ENCODE measurements at regions not wholly inside any gene's neighbourhood (a gene's known extent, or its start where the extent isn't known, plus 50 kb on each side); places are given as distances from the start of the nearest gene placed in this dataset.
A peak's percentile ranks its signal among the peaks of the same experiment; 100 is the strongest.

DNA sequence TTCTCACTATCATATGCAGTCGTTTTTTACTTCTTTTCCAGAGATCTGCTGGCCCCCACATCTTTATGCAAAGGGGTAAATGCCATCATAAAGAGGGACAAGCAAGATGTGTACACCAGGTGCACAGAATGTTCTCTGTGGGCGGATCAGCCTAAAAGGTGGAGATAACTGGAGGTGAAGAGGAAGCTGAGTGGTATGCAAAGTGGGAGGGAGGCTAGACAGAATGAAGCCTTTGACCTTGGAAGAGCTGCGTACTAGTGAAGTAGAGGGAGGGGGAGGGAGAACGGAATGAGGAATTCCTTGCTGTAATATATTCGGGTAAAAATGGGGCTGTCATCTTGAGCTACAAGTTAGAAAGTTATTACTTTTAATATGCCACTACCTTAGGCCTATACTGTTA lies 287.5 kb upstream of the VRK2 start:
- peak in 3 of 42 donors; percentile 2 to 35 (median 9) for DNase-seq
- intact Hi-C loops (cut with DNase I), result loop anchor here (10.0 kb wide), 1 partner anchor 666 kb away; no protein-coding TSS in a partner anchor

DNA sequence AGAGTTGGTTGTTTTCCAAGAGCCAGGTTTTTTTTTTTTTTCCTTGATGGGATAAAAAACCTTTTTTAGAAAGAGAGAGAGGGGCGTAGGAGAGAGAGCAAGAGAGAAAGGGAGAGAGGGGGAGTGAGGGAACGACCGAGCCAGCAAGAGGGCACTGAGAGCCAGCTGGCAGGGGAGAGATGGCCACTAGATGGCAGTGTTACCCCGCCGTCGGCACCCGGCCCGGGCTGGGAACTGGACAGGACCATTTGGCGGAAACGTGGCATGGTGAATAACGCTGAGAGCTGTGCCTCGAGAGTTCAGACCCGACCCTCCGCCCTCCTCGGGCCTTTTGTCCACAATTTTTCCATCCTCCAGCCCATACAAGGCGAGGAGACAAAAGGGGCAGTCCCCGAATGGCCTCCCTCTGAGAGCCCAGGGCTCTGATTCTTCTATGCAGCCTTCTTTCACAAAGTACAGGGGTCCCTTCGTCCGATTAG lies 286.7 kb upstream of the VRK2 start:
- peak; percentile 78 to 98 (median 94) for DNase-seq
- intact Hi-C loops (cut with DNase I), result loop anchor here (10.0 kb wide), 1 partner anchor 665 kb away; no protein-coding TSS in a partner anchor

DNA sequence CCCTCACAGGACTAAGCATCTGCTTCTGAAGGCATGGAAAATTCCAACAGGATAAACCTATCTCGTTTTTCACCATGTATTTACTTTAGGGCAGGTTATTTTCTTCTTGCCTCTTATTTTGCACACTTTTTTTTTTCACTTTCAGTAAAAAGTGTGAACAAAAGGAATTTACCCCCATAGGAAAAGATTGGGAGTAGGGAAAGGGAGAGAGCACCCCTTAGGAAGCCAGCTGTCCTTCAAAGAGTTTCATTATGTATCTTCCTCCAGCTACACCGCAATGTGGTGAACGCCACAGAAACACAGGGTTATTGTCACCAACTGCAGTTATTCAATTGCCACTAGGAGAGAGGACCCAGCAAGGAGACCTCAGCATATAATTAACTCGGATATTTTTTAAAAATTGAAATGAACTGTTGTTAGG lies 286.2 kb upstream of the VRK2 start:
- intact Hi-C loops (cut with DNase I), result no loop called here
- peak in 14 of 42 donors; percentile 7 to 61 (median 32) for DNase-seq

DNA sequence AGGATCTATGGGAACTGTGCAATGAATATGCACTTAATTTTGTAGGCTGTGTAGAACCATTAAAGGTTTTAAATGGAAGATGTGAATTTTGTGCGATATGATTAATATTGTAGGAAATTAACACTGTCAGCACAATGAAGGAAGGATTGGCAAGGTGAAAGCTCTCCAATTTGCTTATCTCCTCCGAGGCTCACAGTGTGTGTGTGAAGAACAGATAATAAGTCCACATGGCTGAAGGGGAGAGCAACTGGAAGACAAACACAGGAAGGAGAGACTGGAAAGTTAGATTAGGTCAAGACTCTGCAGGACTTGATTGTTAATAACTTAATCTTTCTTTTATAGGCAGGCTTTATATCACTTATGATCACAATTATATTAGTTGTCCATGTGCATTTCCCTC lies 269.7 kb upstream of the VRK2 start:
- intact Hi-C loops (cut with DNase I), result no loop called here
- DNase-seq, result no peak

DNA sequence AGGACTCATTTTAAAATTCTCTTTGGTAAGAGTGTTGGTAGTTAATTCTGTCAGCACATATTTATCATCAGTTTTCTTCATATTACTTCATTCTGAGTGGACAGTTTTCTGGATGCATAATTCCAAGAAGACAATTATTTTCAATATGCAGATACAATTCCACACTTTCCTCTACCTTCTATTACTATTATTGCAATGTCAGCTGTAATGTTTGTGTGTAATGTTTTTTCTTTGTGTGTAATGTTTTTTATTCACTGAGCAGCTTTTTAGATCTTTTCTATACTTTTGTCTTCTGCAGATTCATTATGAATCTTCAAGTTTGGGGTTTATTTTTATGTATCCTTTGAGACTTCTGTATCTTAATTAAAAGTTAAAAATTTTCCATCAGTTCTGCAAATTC lies 264.0 kb upstream of the VRK2 start:
- no peak for DNase-seq
- intact Hi-C loops (cut with DNase I), result no loop called here

DNA sequence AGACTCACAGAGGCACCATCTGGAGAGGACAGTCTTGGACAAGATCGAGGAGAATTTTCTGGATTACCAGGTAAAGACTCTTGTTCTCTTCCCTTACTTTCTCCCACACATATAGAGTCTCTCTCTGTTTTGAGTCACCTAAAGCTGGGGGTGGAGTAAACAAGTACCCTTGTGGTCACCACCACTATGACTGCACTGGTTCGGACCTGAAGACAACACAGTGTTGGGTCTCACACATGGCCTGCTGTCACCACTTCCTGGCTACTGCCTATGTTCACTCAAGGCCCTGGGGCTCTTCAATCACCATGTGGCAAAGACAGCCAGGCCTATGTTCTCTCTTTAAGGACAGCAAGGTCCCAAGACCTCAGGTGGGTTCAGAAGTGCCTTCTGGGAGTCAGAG lies 253.3 kb upstream of the VRK2 start:
- intact Hi-C loops (cut with DNase I), result no loop called here

DNA sequence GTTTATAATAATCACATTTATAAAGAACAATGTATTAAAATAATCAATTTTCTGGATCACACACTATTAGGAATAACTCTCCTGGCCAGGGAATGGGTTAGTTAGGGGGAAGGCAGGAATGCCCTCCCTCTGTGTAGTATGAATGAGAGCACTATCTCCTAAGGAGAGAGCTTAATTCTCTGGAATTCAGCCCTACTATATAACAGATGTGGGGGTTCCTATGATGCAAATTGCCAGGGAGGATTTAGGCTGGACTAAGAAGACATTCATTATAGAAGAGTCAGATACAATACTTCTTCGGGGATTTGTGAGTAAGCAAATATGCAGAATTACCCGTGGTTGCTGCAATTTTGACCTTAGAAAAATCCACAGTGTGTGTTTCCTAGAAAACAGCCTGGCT lies 250.1 kb upstream of the VRK2 start:
- intact Hi-C loops (cut with DNase I), result no loop called here
- no peak for DNase-seq

More for the DNA sequence above, 253.3 kb upstream of the VRK2 start:
- DNase-seq, result no peak

DNA sequence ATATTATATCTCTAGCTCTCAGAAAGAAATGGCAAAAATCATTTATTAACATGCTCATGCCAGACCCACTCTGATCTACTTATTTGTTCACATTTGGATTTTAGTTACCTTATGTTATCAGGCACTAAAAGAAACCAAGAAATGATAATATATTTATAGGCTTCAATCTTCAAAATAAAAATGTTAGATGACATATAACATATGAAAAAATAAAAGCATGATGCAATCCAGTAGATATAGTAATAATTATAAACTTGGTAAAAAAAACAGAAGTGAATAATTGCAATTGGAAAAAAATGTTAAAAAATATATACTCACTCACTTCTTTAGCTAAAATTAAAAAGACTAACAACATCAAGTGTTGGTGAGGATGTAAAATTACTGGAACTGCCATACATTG lies 248.3 kb upstream of the VRK2 start:
- DNase-seq, result no peak
- intact Hi-C loops (cut with DNase I), result no loop called here

DNA sequence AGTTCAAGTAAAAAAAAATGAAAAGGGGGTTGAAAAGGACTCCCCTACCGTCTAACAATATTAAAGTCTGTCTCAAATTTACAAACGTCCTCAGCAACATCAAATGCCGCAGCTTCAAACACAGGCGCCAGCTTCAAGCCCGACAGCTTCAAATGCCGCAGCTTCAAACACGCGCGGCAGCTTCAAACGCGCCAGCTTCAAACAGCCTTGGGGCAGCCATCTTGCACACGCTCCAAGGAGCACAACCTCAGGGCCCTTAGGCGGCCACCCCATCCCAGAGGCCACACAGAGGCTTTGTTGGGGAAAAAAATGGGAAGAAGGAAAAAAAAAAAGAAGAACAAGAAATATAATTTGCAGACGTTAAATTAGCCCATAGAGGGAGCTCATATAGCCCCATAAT lies 244.4 kb upstream of the VRK2 start:
- no peak for DNase-seq
- intact Hi-C loops (cut with DNase I), result no loop called here

DNA sequence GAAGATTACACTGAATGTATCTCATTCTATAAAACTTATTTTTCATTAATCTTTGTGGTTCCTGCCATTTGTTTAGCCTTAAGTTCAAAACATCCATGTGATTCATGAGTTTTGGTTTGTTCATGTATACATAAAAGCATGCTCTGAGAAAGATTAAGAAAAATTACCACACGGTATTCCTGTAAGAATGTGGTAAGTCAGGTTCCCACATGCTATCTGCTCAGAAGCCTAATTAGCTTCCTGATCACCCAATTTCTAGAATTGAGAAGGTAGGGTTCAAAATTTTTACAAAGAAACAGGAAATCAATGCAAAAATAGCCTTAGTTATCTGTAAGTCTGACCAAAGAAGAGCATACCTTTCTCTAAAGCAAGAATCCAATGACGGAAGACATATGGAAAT lies 241.6 kb upstream of the VRK2 start:
- intact Hi-C loops (cut with DNase I), result no loop called here

DNA sequence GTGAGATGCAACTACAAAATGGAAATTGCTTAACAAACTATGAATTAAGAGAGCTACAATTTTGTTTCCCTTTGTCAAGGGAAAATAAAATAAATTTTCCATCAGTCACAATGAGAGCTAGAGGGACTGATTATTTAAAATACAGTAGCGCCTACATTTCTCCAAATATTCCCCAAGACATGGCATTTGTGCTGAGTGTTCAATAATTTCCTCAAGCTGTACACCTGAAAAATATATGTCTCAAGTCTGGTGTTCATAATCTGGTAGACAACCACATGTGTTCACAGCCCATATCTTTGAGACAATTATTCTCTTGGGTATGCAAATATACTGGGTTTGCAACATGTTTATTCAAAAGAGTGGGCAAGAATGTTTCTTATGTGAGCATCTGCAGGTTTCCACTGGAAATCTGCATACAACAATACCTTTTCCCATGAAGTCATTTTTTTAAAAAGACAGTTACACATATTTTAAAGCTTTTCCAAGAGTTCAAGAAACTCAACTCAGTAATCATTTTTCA lies 240.1 kb upstream of the VRK2 start:
- no peak for DNase-seq
- intact Hi-C loops (cut with DNase I), result no loop called here

More for the DNA sequence above, 241.6 kb upstream of the VRK2 start:
- no peak for DNase-seq

DNA sequence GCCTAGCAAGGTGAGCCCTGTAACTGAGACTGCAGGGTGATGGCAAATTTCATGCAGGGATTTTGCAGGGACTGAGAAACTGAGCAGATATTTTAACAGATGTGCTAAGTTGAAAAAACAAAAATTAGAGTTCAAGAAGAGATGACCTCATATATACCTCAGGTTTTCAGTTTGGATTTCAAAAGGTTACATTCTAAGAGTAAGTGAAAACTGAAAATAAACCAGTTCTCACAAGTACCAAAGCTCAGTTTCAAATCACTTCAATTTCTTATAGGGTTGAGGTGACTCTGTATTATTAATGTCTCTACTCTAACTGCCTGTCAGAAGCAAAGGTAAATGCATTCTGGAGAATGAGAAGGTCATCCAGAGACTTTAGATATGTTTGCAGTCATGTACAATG lies 237.4 kb upstream of the VRK2 start:
- intact Hi-C loops (cut with DNase I), result no loop called here
- DNase-seq, result no peak

DNA sequence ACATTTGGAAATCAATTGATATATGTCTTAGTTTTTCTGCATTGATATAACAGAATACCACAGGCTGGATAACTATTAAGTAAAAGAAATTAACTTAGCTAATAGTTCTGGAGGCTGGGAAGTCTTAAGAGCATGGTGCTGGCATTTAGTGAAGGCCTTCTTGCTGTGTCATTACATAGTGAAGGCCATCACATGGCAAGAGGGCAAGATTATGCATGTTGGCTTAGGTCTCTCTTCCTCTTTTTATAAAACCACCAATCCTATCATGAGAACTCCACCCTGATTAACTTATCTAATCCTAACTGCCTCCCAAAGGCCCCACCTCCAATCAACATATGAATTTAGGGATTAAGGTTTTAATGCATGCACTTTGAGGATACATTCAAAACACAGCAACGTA lies 225.5 kb upstream of the VRK2 start:
- intact Hi-C loops (cut with DNase I), result no loop called here
- no peak for DNase-seq

DNA sequence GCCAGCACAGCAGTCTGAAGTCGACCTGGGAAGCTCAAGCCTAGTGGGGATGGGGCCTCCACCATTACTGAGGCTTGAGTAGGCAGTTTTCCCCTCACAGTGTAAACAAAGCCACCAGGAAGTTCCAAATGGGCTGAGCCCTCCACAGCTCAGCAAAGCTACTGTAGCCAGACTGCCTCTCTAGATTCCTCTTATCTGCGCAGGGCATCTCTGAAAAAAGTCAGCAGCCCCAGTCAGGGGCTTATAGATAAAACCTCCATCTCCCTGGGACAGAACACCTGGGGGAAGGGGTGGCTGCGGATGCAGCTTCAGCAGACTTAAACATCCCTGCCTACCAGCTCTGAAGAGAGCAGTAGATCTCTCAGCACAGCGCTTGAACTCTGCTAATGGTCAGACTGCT lies 218.4 kb upstream of the VRK2 start:
- intact Hi-C loops (cut with DNase I), result no loop called here
- no peak for DNase-seq

DNA sequence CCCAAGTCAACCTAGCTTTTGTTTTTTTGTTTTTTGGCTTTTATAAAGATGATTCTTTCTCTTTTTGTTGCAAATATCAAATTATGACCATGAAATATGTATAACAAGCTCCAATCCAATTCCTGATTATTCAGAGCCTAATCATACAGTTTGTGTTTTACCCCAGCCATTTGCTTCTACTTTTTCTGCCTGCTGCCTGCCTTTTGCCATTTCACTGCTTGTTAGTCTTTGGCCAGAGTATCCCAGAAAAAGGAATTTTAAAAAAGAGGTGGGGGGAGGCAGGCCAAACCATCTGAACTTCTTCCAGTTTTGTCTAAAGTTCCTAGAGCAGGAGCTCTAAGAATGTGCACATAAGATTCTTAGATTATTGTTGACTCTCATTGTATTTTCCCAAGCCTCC lies 211.9 kb upstream of the VRK2 start:
- intact Hi-C loops (cut with DNase I), result no loop called here
- no peak for DNase-seq

DNA sequence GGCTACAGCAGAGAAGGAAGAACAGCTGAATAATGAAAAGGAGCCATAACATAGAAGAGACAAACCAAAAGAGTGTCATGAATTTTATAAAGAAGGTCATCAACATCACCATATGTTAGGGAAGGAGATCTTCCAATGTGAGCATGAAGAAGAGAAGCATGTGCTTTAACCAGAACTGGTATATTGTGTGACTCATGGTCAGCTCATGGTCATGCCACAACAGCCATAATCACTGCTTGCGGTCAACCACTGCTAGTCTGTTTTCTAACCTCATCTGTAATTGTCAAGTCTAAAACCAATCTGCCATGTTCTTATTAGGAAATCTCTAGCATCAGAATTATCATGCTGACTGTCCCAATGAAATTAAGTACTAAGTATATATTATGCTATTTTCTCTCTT lies 204.1 kb upstream of the VRK2 start:
- DNase-seq, result no peak
- intact Hi-C loops (cut with DNase I), result no loop called here

DNA sequence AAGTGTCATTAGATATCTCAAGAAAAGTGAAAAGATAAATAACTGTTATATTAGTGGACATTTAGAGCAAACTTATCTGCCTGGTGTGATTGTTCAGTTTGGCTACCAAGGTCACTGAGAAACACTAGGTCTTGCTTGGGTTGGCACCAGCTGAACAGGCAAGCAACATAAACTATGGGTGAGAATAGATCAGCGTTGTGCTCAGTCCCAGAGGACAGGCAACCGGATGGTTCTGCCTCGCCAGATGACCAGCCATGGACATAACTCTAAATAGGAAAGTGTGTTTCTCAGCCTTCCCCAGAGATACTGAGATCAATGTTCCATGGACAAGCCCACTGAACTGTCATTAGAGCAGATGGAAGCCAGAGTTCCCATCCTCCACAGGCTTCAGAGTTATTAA lies 203.4 kb upstream of the VRK2 start:
- intact Hi-C loops (cut with DNase I), result no loop called here
- DNase-seq, result no peak

DNA sequence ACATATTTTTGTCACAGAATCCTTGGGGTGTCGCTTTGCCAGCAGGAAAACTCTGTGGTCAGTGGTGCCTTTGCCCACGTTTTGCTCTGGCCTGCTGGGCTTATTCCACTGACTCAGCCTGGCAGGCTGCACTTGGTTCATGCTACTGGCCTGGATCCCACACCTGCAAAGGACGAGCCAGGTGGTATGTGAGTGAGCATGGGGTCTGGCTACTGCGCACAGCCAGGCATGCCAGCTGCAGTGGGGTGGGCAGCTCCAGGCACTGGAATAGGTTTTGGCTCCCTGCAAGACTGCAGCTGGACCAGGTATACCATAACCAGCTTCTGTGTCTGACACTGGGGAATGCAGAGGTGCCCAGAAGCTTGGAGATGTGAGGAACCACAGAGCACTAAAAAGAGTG lies 197.9 kb upstream of the VRK2 start:
- no peak for DNase-seq
- intact Hi-C loops (cut with DNase I), result no loop called here

DNA sequence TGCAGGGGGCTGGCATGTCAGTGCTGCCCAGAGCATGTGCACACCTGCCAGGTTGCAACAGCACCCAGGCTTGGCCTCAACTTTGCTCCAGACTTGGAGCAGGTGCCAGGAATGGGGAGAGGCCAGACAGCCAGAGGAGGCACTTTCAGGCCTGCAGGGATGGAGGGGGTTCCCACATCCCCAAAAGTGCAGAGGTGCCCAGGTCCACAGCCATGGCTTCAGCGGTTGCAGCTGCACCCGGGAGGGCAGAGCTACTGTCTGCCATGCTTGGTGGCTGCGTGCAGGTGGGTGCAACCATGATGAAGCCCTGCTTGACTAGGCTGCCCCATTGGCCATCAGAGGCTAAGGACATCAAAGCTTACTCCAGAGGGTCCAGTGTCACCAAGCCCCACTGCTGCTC lies 196.8 kb upstream of the VRK2 start:
- no peak for DNase-seq
- intact Hi-C loops (cut with DNase I), result no loop called here

DNA sequence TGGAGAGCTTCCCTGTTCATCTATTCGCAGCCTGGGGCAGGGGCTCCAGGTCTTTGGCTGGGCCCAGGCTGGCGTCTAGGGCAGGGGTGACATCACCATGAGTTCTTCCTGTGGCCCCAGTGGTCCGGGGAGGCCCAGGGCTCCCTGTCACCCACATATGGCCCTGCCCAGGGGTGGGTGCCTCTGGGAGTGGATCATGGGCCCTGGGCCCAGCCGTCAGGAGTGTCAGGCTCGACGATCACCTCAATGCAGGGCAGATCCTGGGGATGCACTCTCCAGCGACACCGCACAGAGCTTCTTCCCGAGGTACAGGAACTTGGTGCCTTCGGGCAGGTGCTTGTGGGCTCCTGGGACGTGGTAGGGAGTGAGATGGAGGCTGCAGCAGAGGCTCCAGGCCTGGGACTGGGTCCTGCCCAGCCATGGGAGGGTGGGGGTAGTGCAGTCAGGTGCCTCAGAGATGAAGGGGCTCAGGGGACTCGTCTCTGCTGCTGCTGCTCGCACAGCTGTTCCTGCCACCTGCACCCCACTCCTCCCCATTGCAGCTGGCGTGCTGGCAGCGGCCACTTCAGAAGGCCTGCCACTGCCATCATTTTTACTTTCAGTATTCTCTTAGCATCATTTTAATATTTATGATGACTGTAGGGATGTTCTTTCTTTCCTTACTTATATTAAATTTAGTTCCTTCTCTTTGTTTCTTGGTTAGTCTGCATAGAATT lies 196.0 kb upstream of the VRK2 start:
- intact Hi-C loops (cut with DNase I), result no loop called here
- no peak for DNase-seq

DNA sequence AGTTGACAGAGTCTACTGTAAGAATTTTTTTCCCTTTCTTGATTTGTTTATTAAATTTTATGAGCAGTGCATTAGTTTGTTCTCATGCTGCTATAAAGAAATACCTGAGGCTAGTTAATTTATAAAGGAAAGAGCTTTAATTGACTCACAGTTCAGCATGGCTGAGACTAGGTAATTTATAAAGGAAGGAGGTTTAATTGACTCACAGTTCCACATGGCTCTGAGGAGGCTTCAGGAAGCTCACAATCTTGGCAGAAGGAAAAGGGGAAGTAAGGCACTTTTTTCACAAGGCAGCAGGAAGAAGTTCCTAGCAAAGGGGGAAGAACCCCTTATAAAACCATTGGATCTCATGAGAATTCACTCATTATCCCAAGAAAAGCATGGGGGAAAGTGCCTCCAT lies 191.4 kb upstream of the VRK2 start:
- intact Hi-C loops (cut with DNase I), result no loop called here
- DNase-seq, result no peak
